ENCODE measurements at regions not wholly inside any gene's neighbourhood (a gene's known extent, or its start where the extent isn't known, plus 50 kb on each side); places are given as distances from the start of the nearest gene placed in this dataset.

GRCh38 chr16:77594799-77595596 is 127.3 kb upstream of the NUDT7 start:
- no peak for DNase-seq

DNA sequence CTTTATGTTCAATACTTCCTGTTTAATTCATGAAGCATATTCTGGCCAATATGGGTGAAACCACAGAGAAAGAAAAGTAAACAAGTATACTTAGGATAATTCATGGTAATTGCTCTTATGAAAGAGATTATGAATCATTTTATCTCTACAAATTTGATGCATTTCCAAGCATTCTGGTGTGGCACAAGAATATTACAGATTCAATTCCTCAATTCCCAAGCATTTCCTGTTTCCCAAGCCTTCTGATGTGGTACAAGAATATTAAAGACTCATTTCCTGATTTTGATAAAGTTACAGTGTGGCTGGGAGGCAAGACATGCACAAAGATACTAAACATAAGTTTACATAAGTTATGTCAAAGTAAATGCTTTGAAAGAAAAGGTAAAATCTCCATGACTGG is 126.1 kb upstream of the NUDT7 start:
- no peak for DNase-seq

DNA sequence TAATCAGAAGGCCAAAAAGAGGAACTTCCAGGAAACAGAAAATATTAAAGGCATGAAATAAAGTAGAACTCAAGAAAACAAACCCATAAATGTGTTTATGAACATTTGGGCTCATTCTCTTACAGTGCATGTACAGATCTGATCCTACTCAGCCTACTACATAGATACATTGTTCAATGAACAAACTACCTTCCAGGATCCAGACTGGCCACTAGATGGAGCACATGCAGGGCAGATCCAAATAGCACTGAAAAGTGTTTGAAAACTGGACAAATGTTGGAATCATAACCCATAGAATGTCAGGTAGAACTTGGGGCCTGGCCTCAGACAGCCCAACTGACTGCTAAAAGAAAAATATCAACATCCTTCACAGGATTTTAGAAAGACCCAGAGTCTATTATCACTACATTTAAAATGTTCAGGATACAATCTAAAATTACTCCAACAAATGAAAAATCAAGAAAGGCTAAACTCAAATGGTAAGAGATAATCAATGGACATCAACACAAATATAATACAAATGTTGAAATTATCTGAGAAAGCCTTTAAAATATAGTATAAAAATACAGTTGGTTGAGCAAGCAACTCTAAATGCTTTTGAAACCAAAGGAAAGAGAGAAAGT is 122.4 kb upstream of the NUDT7 start:
- DNase-seq: no peak

- DNase-seq: no peak
Observed at GRCh38 chr16:77600555-77600954, 121.8 kb upstream of the NUDT7 start.

DNA sequence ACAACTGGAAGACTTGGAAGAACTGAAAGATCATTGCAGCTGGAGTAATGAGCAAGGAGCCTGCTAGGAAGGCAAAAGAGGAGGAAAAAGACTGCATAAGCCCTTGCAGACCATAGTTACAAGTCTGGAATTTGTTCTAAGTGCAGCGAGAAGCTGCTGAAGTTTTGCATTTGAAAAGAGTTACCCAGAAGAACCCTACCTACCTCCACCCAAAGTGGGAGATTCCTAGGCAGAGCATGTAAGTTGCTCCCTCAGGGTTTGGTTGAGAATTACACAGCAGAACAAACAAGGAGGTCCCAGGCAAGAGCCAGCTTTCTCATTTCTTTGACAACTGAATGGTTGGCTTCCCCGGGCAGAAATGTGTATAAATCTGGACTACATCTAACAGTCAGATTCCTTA is 118.7 kb upstream of the NUDT7 start:
- no peak for DNase-seq

DNA sequence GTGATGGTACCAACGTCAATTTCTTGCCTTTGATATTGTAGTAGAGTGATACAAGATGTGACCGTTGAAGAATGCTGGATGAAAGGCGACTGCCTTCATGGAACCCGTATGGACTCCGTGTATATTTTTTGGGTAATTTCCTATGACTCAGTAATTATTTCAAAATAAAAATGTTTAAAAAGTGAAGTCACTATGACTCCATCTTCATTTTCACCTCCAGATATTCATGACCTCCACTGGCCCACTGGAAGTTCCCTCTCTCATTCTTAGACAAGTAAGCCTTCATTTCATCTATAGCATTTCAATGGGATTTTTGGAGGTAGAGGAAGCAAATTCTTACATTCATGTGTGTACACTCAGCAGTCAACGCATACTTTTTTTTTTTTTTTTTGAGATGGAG is 111.8 kb upstream of the NUDT7 start:
- DNase-seq: no peak

- no peak for DNase-seq
Observed at GRCh38 chr16:77611386-77611785, 110.9 kb upstream of the NUDT7 start.

- no peak for DNase-seq
Observed at GRCh38 chr16:77612596-77612995, 109.7 kb upstream of the NUDT7 start.

GRCh38 chr16:77613095-77613494 is 109.2 kb upstream of the NUDT7 start:
- no peak for DNase-seq

GRCh38 chr16:77617553-77617952 is 104.8 kb upstream of the NUDT7 start:
- DNase-seq: no peak

DNA sequence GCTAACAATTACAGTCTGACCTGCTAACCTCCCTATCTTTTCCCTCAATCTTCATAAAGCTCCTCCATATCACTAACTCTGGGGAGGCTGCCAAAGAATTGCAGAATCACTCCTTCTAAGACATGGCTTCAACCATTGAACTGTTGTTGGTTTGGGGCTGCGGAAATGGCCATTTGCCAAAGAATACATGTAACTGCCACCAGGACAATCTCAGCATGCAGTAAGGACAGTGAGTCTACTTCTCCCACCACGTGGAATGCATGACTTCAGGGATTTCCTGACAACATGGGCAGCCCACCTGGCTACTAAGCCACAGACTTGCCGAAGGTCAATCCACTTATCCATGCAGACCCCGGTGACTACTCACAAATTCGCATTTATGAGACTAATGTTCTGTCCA is 104.3 kb upstream of the NUDT7 start:
- no peak for DNase-seq

DNA sequence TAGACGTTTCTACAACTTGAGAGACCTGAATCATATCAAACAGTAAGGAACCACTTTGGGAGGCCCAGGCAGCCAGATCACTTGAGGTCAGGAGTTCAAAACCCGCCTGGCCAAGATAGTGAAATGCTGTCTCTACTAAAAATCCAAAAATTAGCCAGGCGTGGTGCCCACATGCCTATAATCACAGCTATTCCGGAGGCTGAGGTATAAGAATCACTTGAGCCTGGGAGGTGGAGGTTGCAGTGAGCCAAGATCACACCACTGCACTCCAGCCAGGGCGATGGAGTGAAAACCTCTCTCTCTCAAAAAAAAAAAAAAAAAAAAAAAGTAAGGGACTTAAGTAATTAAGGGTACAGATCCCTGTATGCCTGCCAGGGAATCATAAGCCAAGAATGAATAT is 103.4 kb upstream of the NUDT7 start:
- DNase-seq: no peak

DNA sequence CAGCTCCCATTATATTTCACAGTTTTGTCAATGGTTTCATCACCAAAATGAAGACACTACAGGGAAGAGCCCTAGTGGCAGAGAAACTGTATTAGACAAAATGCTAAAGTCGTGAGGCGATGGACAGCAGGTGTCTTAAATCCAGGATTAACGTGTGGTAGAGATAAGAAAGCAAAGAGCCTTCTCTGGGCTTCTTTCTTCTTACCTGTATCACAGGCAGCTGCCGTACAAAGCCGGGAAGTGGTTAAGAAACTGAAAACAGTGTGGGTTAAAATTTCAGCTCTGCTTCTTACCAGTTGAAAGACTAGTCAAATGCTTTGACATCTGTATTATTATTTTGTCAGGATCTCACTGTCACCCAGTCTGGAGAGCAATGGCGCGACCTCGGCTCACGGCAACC is 98.2 kb upstream of the NUDT7 start:
- DNase-seq: no peak

DNA sequence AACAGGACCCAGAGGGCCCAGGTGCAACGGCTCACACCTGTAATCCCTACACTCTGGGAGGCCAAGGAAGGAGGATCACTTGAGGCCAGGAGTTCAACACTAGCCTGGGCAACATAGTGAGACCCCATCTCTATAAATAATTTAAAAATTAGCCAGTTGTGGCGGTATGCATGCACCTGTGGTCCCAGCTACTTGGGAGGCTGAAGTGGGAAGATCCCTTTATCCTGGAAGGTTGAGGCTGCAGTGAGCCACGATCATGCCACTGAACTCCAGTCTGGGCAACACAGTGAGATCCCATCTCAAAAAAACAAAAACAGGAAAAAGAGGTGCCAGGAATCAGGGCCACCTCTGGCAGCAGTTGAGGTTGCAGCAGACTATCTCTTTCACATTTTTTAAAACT is 85.7 kb upstream of the NUDT7 start:
- no peak for DNase-seq

DNA sequence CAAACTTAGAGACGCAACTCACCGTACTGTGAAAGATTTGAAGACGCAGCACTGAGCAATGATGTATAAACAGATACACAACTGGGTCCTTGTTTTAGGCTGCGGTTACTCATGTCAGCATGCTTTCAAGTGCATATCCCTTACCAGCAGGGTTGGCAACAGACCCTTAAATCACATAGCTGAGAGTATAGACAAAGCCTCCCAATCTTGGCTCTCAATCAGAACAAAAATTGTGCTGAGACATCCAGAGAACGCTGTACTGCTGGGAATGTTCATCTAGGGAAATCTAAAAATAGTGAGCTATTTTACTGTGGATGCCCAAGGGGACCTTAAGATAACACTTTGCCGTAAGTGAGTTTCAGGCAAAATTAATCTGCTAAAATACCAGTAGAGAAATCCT is 84.4 kb upstream of the NUDT7 start:
- DNase-seq: no peak

DNA sequence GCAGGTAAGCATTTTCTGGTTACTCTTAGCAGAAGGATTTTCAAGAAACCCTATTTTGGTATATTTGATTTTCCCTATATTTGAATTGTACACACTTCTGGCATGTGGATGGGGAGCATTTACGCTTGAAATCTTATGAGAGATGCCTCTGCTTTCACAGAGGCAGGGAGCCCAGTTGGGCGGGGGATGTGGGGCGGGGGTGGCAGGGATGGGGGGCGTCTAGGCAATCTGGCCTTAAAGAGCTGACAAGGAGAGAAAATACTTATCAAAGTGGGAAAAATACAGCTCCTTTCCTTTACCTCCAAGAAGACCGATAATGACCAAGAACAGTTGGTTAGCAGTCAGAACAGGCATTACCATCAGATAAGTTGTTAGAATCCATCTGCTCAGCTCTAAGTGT is 79.1 kb upstream of the NUDT7 start:
- DNase-seq: no peak

- no peak for DNase-seq
Observed at GRCh38 chr16:77645764-77646163, 76.5 kb upstream of the NUDT7 start.

- no peak for DNase-seq
Observed at GRCh38 chr16:77647726-77648125, 74.6 kb upstream of the NUDT7 start.

DNA sequence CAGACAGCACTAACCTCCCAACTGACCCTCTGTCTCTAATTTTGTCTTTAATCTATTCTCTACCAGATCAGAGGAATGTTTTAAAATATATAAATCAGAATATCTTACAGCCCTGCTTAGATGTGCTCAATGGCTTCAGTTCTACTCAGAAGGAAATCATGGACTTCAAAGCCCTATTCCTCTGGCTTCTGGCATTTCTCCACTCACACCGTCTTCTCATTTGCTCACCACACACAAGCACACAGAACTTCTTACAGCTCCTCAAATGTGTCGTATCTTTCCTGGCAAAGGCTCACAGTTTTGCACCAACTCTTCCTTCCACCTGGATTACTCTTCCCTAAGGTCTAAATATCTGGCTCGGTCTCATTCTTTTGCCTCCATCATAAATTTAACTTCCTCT is 71.6 kb upstream of the NUDT7 start:
- no peak for DNase-seq

GRCh38 chr16:77652399-77652798 is 69.9 kb upstream of the NUDT7 start:
- DNase-seq: no peak

GRCh38 chr16:77657016-77657415 is 65.3 kb upstream of the NUDT7 start:
- no peak for DNase-seq

DNA sequence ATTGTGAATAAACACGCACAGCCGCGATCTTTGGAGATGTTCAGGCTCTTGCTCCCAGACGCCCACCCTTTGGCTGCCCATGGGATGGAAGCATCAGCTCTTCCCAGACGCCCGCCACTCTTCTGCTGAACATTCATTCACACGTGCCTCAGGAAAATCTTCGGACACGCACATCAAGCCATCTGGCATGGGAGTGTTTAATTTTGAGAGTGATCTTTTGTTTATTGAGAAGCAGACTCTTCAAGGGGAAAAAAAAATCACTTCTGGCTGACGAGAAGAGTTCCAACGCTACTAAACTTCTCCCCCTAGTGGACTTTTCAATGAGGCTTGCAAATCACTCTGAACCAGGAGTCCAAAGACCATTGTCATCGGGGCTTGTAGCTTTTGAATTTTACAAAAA is 62.0 kb upstream of the NUDT7 start:
- DNase-seq: peak; percentile 26

- DNase-seq: no peak
Observed at GRCh38 chr16:77662246-77662645, 60.1 kb upstream of the NUDT7 start.

DNA sequence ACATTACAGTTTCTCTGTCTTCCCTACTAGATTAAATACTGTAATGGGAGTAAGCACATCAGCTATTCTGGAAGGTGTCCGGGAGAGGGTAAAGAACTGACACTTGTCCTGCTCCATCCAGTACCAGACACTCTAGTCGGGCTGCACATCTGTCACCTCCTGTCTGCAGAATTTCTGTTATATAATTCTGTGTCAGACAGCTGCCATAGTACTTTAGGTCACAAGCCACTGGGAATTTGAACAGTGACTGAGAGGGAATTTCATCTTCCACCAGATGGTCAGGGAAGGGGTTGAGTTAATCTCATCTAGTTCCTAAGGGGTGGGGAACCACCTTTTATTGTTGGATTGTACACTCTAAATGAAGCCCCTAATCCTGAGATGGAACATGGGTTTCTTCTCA is 58.6 kb upstream of the NUDT7 start:
- DNase-seq: no peak

DNA sequence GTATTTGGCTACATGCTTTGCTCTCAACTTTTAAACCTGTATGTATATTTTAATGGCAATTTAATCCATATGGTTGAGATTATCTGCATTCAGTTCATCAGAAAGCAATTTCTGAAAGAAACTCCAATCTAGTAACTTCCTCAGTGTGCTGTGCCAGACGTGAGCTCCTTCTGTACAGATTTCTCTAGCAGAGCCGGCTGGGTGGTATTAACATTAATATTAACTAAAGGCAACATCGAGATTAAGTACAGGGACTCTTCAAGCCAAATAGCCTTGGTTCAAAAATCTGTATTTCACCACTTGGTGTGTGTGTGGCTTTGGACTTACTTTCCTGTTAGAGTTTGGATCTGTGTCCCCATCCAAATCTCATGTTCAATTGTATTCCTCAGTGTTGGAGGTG is 55.5 kb upstream of the NUDT7 start:
- DNase-seq: no peak
